SK-N-SH treated with all-trans-retinoic acid at 6 μM for 48 hours (cell line): ENCODE measurements at regions not wholly inside any gene's neighbourhood (a gene's known extent, or its start where the extent isn't known, plus 50 kb on each side); places are given as distances from the start of the nearest gene placed in this dataset.

ENCODE experiments used
- ARNTL ChIP-seq: fragments of 450-650 bp; formaldehyde crosslinking; IDR thresholded peaks from 2 replicates; pipeline ENCODE4 v1.5.0; 2020; ENCODE audit warnings: low read depth, mild to moderate bottlenecking, moderate library complexity, borderline replicate concordance
- BACH2 ChIP-seq: fragments of 250-450 bp; sonication (Bioruptor Pico); IDR thresholded peaks from 2 replicates; pipeline ENCODE4 v1.9.0; 2021; ENCODE audit warnings: mild to moderate bottlenecking, borderline replicate concordance
- CSDC2 ChIP-seq: fragments of 250-450 bp; sonication (Bioruptor Pico); IDR thresholded peaks from 2 replicates; pipeline ENCODE4 v1.5.0; 2020; ENCODE audit warnings: mild to moderate bottlenecking, moderate library complexity
- ISL1 ChIP-seq: fragments of 250-450 bp; sonication (Bioruptor Pico); IDR thresholded peaks from 2 replicates; pipeline ENCODE4 v2.1.2; 2022; ENCODE audit warnings: mild to moderate bottlenecking, moderate library complexity
- PPARA ChIP-seq: fragments of 250-450 bp; sonication (Bioruptor Pico); IDR thresholded peaks from 2 replicates; pipeline ENCODE4 v1.5.0; 2020; ENCODE audit warnings: mild to moderate bottlenecking, borderline replicate concordance
- RARB ChIP-seq: fragments of 250-450 bp; sonication (Bioruptor Pico); IDR thresholded peaks from 2 replicates; pipeline ENCODE4 v1.8.0; 2021; ENCODE audit warnings: mild to moderate bottlenecking, moderate library complexity
- TCF4 ChIP-seq: fragments of 250-450 bp; sonication (Bioruptor Pico); IDR thresholded peaks from 2 replicates; pipeline ENCODE4 v1.8.0; 2021; ENCODE audit warnings: mild to moderate bottlenecking, moderate library complexity, borderline replicate concordance
- TOX ChIP-seq: fragments of 250-450 bp; sonication (Bioruptor Pico); IDR thresholded peaks from 2 replicates; pipeline ENCODE4 v1.8.0; 2021; ENCODE audit warnings: mild to moderate bottlenecking, moderate library complexity, borderline replicate concordance
- ZFP3 ChIP-seq: fragments of 250-450 bp; sonication (Bioruptor Pico); IDR thresholded peaks from 2 replicates; pipeline ENCODE4 v1.5.0; 2020; ENCODE audit warnings: mild to moderate bottlenecking, moderate library complexity
- ZFP30 ChIP-seq: fragments of 450-650 bp; formaldehyde crosslinking; IDR thresholded peaks from 2 replicates; pipeline ENCODE4 v1.5.0; 2022; ENCODE audit warnings: mild to moderate bottlenecking, moderate library complexity
- TF ChIP-seq, protein P1 (sequence below): fragments of 250-450 bp; sonication (Bioruptor Pico); IDR thresholded peaks from 2 replicates; pipeline ENCODE4 v1.5.0; 2020; ENCODE audit warnings: mild to moderate bottlenecking, moderate library complexity
- TF ChIP-seq, protein P2 (sequence below): fragments of 250-450 bp; sonication (Bioruptor Pico); IDR thresholded peaks from 2 replicates; pipeline ENCODE4 v1.8.0; 2020; ENCODE audit warnings: mild to moderate bottlenecking, moderate library complexity, borderline replicate concordance
- TF ChIP-seq, protein P3 (sequence below): fragments of 250-450 bp; sonication (Bioruptor Pico); IDR thresholded peaks from 2 replicates; pipeline ENCODE4 v1.5.1; 2020; ENCODE audit warnings: low read depth, mild to moderate bottlenecking, moderate library complexity

- TF ChIP-seq, protein P1, sequence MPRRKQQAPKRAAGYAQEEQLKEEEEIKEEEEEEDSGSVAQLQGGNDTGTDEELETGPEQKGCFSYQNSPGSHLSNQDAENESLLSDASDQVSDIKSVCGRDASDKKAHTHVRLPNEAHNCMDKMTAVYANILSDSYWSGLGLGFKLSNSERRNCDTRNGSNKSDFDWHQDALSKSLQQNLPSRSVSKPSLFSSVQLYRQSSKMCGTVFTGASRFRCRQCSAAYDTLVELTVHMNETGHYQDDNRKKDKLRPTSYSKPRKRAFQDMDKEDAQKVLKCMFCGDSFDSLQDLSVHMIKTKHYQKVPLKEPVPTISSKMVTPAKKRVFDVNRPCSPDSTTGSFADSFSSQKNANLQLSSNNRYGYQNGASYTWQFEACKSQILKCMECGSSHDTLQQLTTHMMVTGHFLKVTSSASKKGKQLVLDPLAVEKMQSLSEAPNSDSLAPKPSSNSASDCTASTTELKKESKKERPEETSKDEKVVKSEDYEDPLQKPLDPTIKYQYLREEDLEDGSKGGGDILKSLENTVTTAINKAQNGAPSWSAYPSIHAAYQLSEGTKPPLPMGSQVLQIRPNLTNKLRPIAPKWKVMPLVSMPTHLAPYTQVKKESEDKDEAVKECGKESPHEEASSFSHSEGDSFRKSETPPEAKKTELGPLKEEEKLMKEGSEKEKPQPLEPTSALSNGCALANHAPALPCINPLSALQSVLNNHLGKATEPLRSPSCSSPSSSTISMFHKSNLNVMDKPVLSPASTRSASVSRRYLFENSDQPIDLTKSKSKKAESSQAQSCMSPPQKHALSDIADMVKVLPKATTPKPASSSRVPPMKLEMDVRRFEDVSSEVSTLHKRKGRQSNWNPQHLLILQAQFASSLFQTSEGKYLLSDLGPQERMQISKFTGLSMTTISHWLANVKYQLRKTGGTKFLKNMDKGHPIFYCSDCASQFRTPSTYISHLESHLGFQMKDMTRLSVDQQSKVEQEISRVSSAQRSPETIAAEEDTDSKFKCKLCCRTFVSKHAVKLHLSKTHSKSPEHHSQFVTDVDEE (CRISPR knock-in tag) = no peak
- TF ChIP-seq, protein P2, sequence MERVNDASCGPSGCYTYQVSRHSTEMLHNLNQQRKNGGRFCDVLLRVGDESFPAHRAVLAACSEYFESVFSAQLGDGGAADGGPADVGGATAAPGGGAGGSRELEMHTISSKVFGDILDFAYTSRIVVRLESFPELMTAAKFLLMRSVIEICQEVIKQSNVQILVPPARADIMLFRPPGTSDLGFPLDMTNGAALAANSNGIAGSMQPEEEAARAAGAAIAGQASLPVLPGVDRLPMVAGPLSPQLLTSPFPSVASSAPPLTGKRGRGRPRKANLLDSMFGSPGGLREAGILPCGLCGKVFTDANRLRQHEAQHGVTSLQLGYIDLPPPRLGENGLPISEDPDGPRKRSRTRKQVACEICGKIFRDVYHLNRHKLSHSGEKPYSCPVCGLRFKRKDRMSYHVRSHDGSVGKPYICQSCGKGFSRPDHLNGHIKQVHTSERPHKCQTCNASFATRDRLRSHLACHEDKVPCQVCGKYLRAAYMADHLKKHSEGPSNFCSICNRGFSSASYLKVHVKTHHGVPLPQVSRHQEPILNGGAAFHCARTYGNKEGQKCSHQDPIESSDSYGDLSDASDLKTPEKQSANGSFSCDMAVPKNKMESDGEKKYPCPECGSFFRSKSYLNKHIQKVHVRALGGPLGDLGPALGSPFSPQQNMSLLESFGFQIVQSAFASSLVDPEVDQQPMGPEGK (CRISPR knock-in tag) = no peak
- TF ChIP-seq TCF4 (CRISPR knock-in tag) (no peak), PPARA (no peak), ZFP30 (CRISPR knock-in tag) (no peak), BACH2 (CRISPR knock-in tag) (no peak), CSDC2 (CRISPR knock-in tag) (no peak), ZFP3 (no peak), ARNTL (no peak), RARB (CRISPR knock-in tag) (no peak), TOX (CRISPR knock-in tag) (no peak), ISL1 (CRISPR knock-in tag) (no peak)
- TF ChIP-seq, protein P3, sequence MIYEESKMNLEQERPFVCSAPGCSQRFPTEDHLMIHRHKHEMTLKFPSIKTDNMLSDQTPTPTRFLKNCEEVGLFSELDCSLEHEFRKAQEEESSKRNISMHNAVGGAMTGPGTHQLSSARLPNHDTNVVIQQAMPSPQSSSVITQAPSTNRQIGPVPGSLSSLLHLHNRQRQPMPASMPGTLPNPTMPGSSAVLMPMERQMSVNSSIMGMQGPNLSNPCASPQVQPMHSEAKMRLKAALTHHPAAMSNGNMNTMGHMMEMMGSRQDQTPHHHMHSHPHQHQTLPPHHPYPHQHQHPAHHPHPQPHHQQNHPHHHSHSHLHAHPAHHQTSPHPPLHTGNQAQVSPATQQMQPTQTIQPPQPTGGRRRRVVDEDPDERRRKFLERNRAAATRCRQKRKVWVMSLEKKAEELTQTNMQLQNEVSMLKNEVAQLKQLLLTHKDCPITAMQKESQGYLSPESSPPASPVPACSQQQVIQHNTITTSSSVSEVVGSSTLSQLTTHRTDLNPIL (CRISPR knock-in tag) = no peak
Observed at GRCh38 chr10:120398180-120398579, 58.8 kb upstream of the PLPP4 start.
